A549 (cell line): ENCODE measurements at regions not wholly inside any gene's neighbourhood (a gene's known extent, or its start where the extent isn't known, plus 50 kb on each side); places are given as distances from the start of the nearest gene placed in this dataset.

Experiments
- ATAC-seq, 2 experiments: fragments of 200-7000 bp in 1 of 2; fragments of >200 bp in 1 of 2; cut with Nextera tagmentation in 1 of 2; cut with Tn5 transposase in 1 of 2; 3 replicates each; pipeline versions ENCODE4 v1.8.0 to v1.9.1; 2018 to 2020; ENCODE audit warnings: mild to moderate bottlenecking in 1 of 2, moderate library complexity in 1 of 2
- CTCF ChIA-PET: fragments of 300-600 bp; sonication (Branson Sonifier 250); formaldehyde crosslinking; extraction: SDS; loops from one replicate; lab custom pipeline; 2021; ENCODE audit warnings: antibody characterized with exemption, inconsistent platforms; lab: Yijun Ruan, JAX
- POLR2A ChIA-PET: fragments of 350-600 bp; formaldehyde crosslinking; extraction: SDS; loops from one replicate; lab custom pipeline; 2021; ENCODE audit warnings: antibody characterized with exemption, inconsistent platforms; lab: Yijun Ruan, JAX
- DNase-seq, 2 experiments: peaks; one replicate each; pipeline versions ENCODE4 v3.0.0 to v3.0.0-alpha.2; 2011 to 2016; ENCODE audit warnings: low read depth in 1 of 2, low spot score in 1 of 2
- FAIRE-seq: peaks from 2 replicates; lab custom pipeline; 2011; peaks lifted over from hg19 to GRCh38; lab: Jason Lieb, UNC
- H3K27ac ChIP-seq, 2 experiments: fragments of >200 bp; sonication (Bioruptor Twin); formaldehyde crosslinking; 3 replicates each; pipeline ENCODE4 v1.5.1; 2016 to 2017
- H3K4me1 ChIP-seq: fragments of >200 bp; sonication (Bioruptor Twin); formaldehyde crosslinking; 3 replicates; pipeline ENCODE4 v1.6.1; 2016
- H3K4me2 ChIP-seq: fragments of >200 bp; sonication (Bioruptor Twin); formaldehyde crosslinking; 3 replicates; pipeline ENCODE4 v1.6.1; 2016
- H3K4me3 ChIP-seq: fragments of >200 bp; sonication (Bioruptor Twin); formaldehyde crosslinking; 3 replicates; pipeline ENCODE4 v1.5.1; 2016
- H3K9me3 ChIP-seq: fragments of >200 bp; sonication (Bioruptor Twin); formaldehyde crosslinking; 3 replicates; pipeline ENCODE4 v1.6.1; 2016
- BHLHE40 ChIP-seq: IDR thresholded peaks from 2 replicates; pipeline ENCODE4 v1.6.1; 2012; ENCODE audit warnings: low read depth, low read length, inconsistent platforms
- CBX2 ChIP-seq: fragments of 200-600 bp; sonication (generic); IDR thresholded peaks from 2 replicates; pipeline ENCODE4 v1.6.1; 2016; ENCODE audit warnings: low read depth, mild to moderate bottlenecking, borderline replicate concordance
- CHD4 ChIP-seq: fragments of 200-600 bp; sonication (generic); IDR thresholded peaks from 2 replicates; pipeline ENCODE4 v1.6.1; 2016; ENCODE audit warnings: antibody characterized with exemption, mild to moderate bottlenecking, borderline replicate concordance
- EHF ChIP-seq: fragments of 250-450 bp; sonication (Bioruptor Pico); IDR thresholded peaks from 2 replicates; pipeline ENCODE4 v1.5.0; 2020; ENCODE audit warnings: mild to moderate bottlenecking
- ELK1 ChIP-seq: fragments of 150-350 bp; IDR thresholded peaks from 2 replicates; pipeline ENCODE4 v1.6.1; 2014; ENCODE audit warnings: low read depth, mild to moderate bottlenecking, low read length
- EP300 ChIP-seq, 2 experiments: fragments of >200 bp; sonication (Bioruptor Twin); formaldehyde crosslinking; IDR thresholded peaks; 2 replicates in 1 of 2; 3 replicates in 1 of 2; pipeline ENCODE4 v1.6.1; 2016 to 2017
- ESRRA ChIP-seq: fragments of 150-350 bp; IDR thresholded peaks from 2 replicates; pipeline ENCODE4 v1.6.1; 2014; ENCODE audit warnings: mild to moderate bottlenecking, low read length, borderline replicate concordance
- FOSB ChIP-seq: fragments of 250-450 bp; sonication (Bioruptor Pico); IDR thresholded peaks from 2 replicates; pipeline ENCODE4 v1.5.0; 2020; ENCODE audit warnings: mild to moderate bottlenecking, moderate library complexity
- FOXS1 ChIP-seq: fragments of 250-450 bp; sonication (Bioruptor Pico); IDR thresholded peaks from 2 replicates; pipeline ENCODE4 v1.5.0; 2020; ENCODE audit warnings: mild to moderate bottlenecking, moderate library complexity
- GATA3 ChIP-seq: IDR thresholded peaks from 2 replicates; pipeline ENCODE4 v1.6.1; 2012; ENCODE audit warnings: borderline replicate concordance
- HEYL ChIP-seq: fragments of 250-450 bp; sonication (Bioruptor Pico); IDR thresholded peaks from 2 replicates; pipeline ENCODE4 v1.8.0; 2021; ENCODE audit warnings: mild to moderate bottlenecking, moderate library complexity
- HOXB13 ChIP-seq: fragments of 250-450 bp; sonication (Bioruptor Pico); IDR thresholded peaks from 2 replicates; pipeline ENCODE4 v1.5.0; 2020; ENCODE audit warnings: low read depth, mild to moderate bottlenecking, moderate library complexity
- HOXB5 ChIP-seq: fragments of 250-450 bp; sonication (Bioruptor Pico); IDR thresholded peaks from 2 replicates; pipeline ENCODE4 v1.5.0; 2020; ENCODE audit warnings: mild to moderate bottlenecking, moderate library complexity
- JUN ChIP-seq, 2 experiments: fragments of >200 bp; sonication (Bioruptor Twin); formaldehyde crosslinking; IDR thresholded peaks; 2 replicates in 1 of 2; 3 replicates in 1 of 2; pipeline ENCODE4 v1.6.1; 2016 to 2017
- JUNB ChIP-seq: fragments of >200 bp; sonication (Bioruptor Twin); formaldehyde crosslinking; IDR thresholded peaks from 2 replicates; pipeline ENCODE4 v1.6.1; 2016
- KDM1A ChIP-seq: fragments of 200-600 bp; sonication (generic); IDR thresholded peaks from 2 replicates; pipeline ENCODE4 v1.6.1; 2016; ENCODE audit warnings: low read depth, mild to moderate bottlenecking
- KDM5A ChIP-seq: fragments of 200-600 bp; sonication (generic); IDR thresholded peaks from 2 replicates; pipeline ENCODE4 v1.6.1; 2016; ENCODE audit warnings: antibody characterized with exemption, mild to moderate bottlenecking
- MAZ ChIP-seq: fragments of 150-350 bp; IDR thresholded peaks from 2 replicates; pipeline ENCODE4 v1.6.1; 2014; ENCODE audit warnings: antibody characterized with exemption, low read depth, low read length, borderline replicate concordance
- PHF8 ChIP-seq: fragments of 200-600 bp; sonication (generic); IDR thresholded peaks from 2 replicates; pipeline ENCODE4 v1.6.1; 2016; ENCODE audit warnings: low read depth, mild to moderate bottlenecking, antibody characterized with exemption, moderate library complexity, borderline replicate concordance
- RARB ChIP-seq: fragments of 250-450 bp; sonication (Bioruptor Pico); IDR thresholded peaks from 2 replicates; pipeline ENCODE4 v1.8.0; 2021; ENCODE audit warnings: mild to moderate bottlenecking, moderate library complexity
- REST ChIP-seq: fragments of 200-600 bp; sonication (generic); IDR thresholded peaks from 2 replicates; pipeline ENCODE4 v1.6.1; 2016; ENCODE audit warnings: antibody characterized with exemption, mild to moderate bottlenecking, moderate library complexity
- TFCP2L1 ChIP-seq: fragments of 250-450 bp; sonication (Bioruptor Pico); IDR thresholded peaks from 2 replicates; pipeline ENCODE4 v1.5.0; 2021; ENCODE audit warnings: mild to moderate bottlenecking
- ZFP36 ChIP-seq: fragments of 450-650 bp; IDR thresholded peaks from 2 replicates; pipeline ENCODE4 v1.6.1; 2014; ENCODE audit warnings: borderline replicate concordance; ENCODE audit not compliant: partially characterized antibody
- WGBS: methylation state at CpG from one replicate; pipeline ENCODE4 v1.1.6; 2017; ENCODE audit errors: missing lambda C conversion rate; 5-methylcytosine and 5-hydroxymethylcytosine counted together
- TF ChIP-seq, protein P1 (sequence below): IDR thresholded peaks from 2 replicates; pipeline ENCODE4 v1.6.1; 2012; ENCODE audit warnings: low read depth, borderline replicate concordance
- TF ChIP-seq, protein P2 (sequence below): fragments of >200 bp; sonication (Bioruptor Twin); formaldehyde crosslinking; IDR thresholded peaks from 3 replicates; pipeline ENCODE4 v1.5.1; 2016
- TF ChIP-seq, protein P3 (sequence below): fragments of 250-450 bp; sonication (Bioruptor Pico); IDR thresholded peaks from 2 replicates; pipeline ENCODE4 v1.5.0; 2020; ENCODE audit warnings: low read depth, mild to moderate bottlenecking, moderate library complexity

GRCh38 chr11:101738452-101738851 lies 154.6 kb upstream of the TRPC6 start:
- ATAC-seq (no peak), FAIRE-seq (no peak), DNase-seq (no peak)
- no peaks in the 10 kb centered on the region for H3K9me3 ChIP-seq
- ChIA-PET CTCF (no interaction called here), POLR2A (no interaction called here)
- no peaks in the 10 kb centered on the region for H3K4me1 ChIP-seq
- H3K4me3 ChIP-seq = no peak overlapping the region
- WGBS = 86% methylated on average over 1 of the region's 1 CpG
- H3K27ac ChIP-seq = no peak overlapping the region
- TF ChIP-seq EP300 (IDR thresholded peaks at IDR 0.05) (no peak), KDM5A (no peak), ESRRA (no peak), GATA3 (no peak), MAZ (no peak), FOXS1 (no peak), TFCP2L1 (CRISPR knock-in tag) (no peak), CHD4 (no peak), KDM1A (no peak), RARB (no peak), HEYL (no peak)
- TF ChIP-seq, protein P1, sequence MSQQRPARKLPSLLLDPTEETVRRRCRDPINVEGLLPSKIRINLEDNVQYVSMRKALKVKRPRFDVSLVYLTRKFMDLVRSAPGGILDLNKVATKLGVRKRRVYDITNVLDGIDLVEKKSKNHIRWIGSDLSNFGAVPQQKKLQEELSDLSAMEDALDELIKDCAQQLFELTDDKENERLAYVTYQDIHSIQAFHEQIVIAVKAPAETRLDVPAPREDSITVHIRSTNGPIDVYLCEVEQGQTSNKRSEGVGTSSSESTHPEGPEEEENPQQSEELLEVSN = no peak
- H3K4me2 ChIP-seq = no peak overlapping the region

- Histone ChIP-seq H3K4me3 (no peak overlapping the region), H3K27ac (no peak overlapping the region), H3K4me1 (no peaks in the 10 kb centered on the region), H3K4me2 (no peak overlapping the region), H3K9me3 (no peaks in the 10 kb centered on the region)
- ChIA-PET POLR2A (no interaction called here), CTCF (no interaction called here)
- no peak for DNase-seq
- 75% methylated on average over 2 of the region's 2 CpGs for WGBS
- no peak for TF ChIP-seq BHLHE40
- no peak for TF ChIP-seq JUNB
- TF ChIP-seq ELK1 = no peak
- TF ChIP-seq HOXB5 (CRISPR knock-in tag) = no peak
- no peak for TF ChIP-seq EHF (CRISPR knock-in tag)
- no peak for TF ChIP-seq FOSB (CRISPR knock-in tag)
- no peak for TF ChIP-seq CBX2
- no peak for TF ChIP-seq PHF8
- TF ChIP-seq JUN (IDR thresholded peaks at IDR 0.05) = no peak
- TF ChIP-seq, protein P2, sequence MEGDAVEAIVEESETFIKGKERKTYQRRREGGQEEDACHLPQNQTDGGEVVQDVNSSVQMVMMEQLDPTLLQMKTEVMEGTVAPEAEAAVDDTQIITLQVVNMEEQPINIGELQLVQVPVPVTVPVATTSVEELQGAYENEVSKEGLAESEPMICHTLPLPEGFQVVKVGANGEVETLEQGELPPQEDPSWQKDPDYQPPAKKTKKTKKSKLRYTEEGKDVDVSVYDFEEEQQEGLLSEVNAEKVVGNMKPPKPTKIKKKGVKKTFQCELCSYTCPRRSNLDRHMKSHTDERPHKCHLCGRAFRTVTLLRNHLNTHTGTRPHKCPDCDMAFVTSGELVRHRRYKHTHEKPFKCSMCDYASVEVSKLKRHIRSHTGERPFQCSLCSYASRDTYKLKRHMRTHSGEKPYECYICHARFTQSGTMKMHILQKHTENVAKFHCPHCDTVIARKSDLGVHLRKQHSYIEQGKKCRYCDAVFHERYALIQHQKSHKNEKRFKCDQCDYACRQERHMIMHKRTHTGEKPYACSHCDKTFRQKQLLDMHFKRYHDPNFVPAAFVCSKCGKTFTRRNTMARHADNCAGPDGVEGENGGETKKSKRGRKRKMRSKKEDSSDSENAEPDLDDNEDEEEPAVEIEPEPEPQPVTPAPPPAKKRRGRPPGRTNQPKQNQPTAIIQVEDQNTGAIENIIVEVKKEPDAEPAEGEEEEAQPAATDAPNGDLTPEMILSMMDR = no peak
- no peak for TF ChIP-seq HOXB13
- TF ChIP-seq HEYL = no peak
- no peak for TF ChIP-seq ZFP36
- TF ChIP-seq REST = no peak
- TF ChIP-seq, protein P3, sequence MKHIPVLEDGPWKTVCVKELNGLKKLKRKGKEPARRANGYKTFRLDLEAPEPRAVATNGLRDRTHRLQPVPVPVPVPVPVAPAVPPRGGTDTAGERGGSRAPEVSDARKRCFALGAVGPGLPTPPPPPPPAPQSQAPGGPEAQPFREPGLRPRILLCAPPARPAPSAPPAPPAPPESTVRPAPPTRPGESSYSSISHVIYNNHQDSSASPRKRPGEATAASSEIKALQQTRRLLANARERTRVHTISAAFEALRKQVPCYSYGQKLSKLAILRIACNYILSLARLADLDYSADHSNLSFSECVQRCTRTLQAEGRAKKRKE (CRISPR knock-in tag) = no peak
- ATAC-seq = no peak
- no peak for FAIRE-seq
Measured at GRCh38 chr11:101729406-101730078, 145.7 kb upstream of the TRPC6 start.
